WTC11 (cell line): ENCODE measurements at regions not wholly inside any gene's neighbourhood (a gene's known extent, or its start where the extent isn't known, plus 50 kb on each side); places are given as distances from the start of the nearest gene placed in this dataset.

Experiments used
- MAX ChIP-seq: sonication (generic); formaldehyde crosslinking; IDR thresholded peaks from 2 replicates; pipeline ENCODE4 v1.8.0; 2022; ENCODE audit warnings: mild to moderate bottlenecking, missing genetic modification reagents
- OVOL2 ChIP-seq: fragments of 250-450 bp; sonication (Bioruptor Pico); IDR thresholded peaks from 2 replicates; pipeline ENCODE4 v1.9.0; 2021; ENCODE audit warnings: mild to moderate bottlenecking, borderline replicate concordance
- TF ChIP-seq, protein P1 (sequence below): fragments of 200-600 bp; IDR thresholded peaks from 2 replicates; pipeline ENCODE4 v1.8.0; 2022; ENCODE audit warnings: antibody characterized with exemption
- TF ChIP-seq, protein P2 (sequence below): sonication (generic); formaldehyde crosslinking; IDR thresholded peaks from 2 replicates; pipeline ENCODE4 v1.8.1; 2022; ENCODE audit warnings: mild to moderate bottlenecking, moderate library complexity, missing genetic modification reagents

DNA sequence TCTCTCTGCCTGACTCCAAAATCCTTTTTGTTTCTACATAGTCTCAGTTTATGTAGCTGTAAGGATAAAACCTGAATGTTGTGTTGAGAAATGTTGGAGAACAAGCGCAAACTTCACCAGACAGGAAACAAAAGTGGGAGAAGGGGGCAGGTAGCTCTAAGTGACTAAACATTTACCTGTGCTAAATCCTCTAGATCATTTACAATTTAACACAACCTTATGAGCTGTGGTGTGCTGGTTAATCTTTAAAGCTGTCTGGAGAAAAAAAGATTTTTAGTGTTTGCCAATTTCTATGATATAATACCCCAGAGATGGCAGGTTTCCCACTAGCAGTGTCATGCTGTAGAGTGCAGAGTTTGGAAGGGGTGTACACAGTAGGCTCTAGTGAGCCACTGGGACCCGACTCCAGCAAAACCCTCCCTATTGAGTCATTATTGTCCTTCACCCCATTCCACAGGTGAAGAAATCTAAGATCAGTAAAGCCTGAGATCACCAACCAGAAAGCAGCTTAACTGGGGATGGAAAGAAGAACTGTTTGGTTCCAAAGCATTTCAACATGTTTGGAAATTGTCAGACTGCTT is 992.0 kb downstream of the DCDC2C start:
- no peak for TF ChIP-seq OVOL2
- TF ChIP-seq, protein P1, sequence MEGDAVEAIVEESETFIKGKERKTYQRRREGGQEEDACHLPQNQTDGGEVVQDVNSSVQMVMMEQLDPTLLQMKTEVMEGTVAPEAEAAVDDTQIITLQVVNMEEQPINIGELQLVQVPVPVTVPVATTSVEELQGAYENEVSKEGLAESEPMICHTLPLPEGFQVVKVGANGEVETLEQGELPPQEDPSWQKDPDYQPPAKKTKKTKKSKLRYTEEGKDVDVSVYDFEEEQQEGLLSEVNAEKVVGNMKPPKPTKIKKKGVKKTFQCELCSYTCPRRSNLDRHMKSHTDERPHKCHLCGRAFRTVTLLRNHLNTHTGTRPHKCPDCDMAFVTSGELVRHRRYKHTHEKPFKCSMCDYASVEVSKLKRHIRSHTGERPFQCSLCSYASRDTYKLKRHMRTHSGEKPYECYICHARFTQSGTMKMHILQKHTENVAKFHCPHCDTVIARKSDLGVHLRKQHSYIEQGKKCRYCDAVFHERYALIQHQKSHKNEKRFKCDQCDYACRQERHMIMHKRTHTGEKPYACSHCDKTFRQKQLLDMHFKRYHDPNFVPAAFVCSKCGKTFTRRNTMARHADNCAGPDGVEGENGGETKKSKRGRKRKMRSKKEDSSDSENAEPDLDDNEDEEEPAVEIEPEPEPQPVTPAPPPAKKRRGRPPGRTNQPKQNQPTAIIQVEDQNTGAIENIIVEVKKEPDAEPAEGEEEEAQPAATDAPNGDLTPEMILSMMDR: no peak
- TF ChIP-seq, protein P2, sequence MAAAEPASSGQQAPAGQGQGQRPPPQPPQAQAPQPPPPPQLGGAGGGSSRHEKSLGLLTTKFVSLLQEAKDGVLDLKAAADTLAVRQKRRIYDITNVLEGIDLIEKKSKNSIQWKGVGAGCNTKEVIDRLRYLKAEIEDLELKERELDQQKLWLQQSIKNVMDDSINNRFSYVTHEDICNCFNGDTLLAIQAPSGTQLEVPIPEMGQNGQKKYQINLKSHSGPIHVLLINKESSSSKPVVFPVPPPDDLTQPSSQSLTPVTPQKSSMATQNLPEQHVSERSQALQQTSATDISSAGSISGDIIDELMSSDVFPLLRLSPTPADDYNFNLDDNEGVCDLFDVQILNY (CRISPR knock-in tag): no peak
- TF ChIP-seq MAX: no peak
